NCI-H2107 treated with DMSO at 0.1 percent for 48 hours (cell line): ENCODE measurements at regions not wholly inside any gene's neighbourhood (a gene's known extent, or its start where the extent isn't known, plus 50 kb on each side); places are given as distances from the start of the nearest gene placed in this dataset.

Experiments used
- DNase-seq: peaks from one replicate; lab custom pipeline; 2025; ENCODE audit not compliant: unreplicated experiment; lab: John Stamatoyannopoulos, UW

GRCh38 chr2:118475622-118476205, 371.7 kb downstream of the EN1 start:
- DNase-seq, result no peak

- no peak for DNase-seq
Observed at GRCh38 chr2:118474541-118474920, 372.9 kb downstream of the EN1 start.

GRCh38 chr2:118473846-118474540, 373.5 kb downstream of the EN1 start:
- DNase-seq, result no peak

GRCh38 chr2:118473241-118473640, 374.2 kb downstream of the EN1 start:
- DNase-seq, result no peak

- no peak for DNase-seq
Observed at GRCh38 chr2:118470297-118470696, 377.2 kb downstream of the EN1 start.

- DNase-seq, result no peak
Observed at GRCh38 chr2:118469103-118469502, 378.3 kb downstream of the EN1 start.

- no peak for DNase-seq
Observed at GRCh38 chr2:118464546-118465265, 376.4 kb downstream of the INSIG2 start.

GRCh38 chr2:118464046-118464445, 375.8 kb downstream of the INSIG2 start:
- no peak for DNase-seq

GRCh38 chr2:118460425-118460824, 372.2 kb downstream of the INSIG2 start:
- no peak for DNase-seq

GRCh38 chr2:118459426-118459825, 371.2 kb downstream of the INSIG2 start:
- no peak for DNase-seq

GRCh38 chr2:118457951-118458350, 369.7 kb downstream of the INSIG2 start:
- no peak for DNase-seq

GRCh38 chr2:118449401-118449800, 361.1 kb downstream of the INSIG2 start:
- DNase-seq, result no peak

- no peak for DNase-seq
Observed at GRCh38 chr2:118443596-118443995, 355.3 kb downstream of the INSIG2 start.

GRCh38 chr2:118442996-118443553, 354.8 kb downstream of the INSIG2 start:
- DNase-seq, result no peak

- no peak for DNase-seq
Observed at GRCh38 chr2:118442046-118442445, 353.8 kb downstream of the INSIG2 start.

- DNase-seq, result no peak
Observed at GRCh38 chr2:118440404-118441098, 352.3 kb downstream of the INSIG2 start.

- no peak for DNase-seq
Observed at GRCh38 chr2:118437501-118437900, 349.2 kb downstream of the INSIG2 start.

GRCh38 chr2:118431997-118432396, 343.7 kb downstream of the INSIG2 start:
- no peak for DNase-seq

- DNase-seq, result no peak
Observed at GRCh38 chr2:118431586-118431985, 343.3 kb downstream of the INSIG2 start.

GRCh38 chr2:118431165-118431517, 342.9 kb downstream of the INSIG2 start:
- no peak for DNase-seq

GRCh38 chr2:118430510-118431164, 342.4 kb downstream of the INSIG2 start:
- DNase-seq, result no peak
